Central memory CD4-positive, alpha-beta T cell (primary cell): ENCODE measurements at regions not wholly inside any gene's neighbourhood (a gene's known extent, or its start where the extent isn't known, plus 50 kb on each side); places are given as distances from the start of the nearest gene placed in this dataset.

Experiments used
- DNase-seq: peaks from one replicate; pipeline ENCODE4 v3.0.0; 2022

DNA sequence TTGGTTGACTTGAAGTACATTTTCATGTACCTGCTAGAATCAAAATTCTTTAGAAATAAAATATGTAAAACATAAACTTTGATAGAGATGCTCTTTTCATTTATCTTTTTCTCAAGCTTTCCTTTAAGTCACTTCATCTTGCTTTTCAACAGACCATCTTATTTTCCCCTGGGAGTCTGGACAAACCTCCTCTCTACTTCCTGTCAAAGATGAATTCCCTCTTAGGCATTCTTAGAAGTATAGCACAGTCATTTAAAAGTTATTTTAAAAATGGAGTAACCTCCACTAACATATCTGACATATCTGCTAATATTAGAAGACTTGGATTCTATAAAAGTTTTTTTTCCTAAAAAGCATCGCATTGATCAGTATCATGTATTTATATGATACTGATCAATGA is 84.8 kb upstream of the PAX6 start:
- no peak for DNase-seq

DNA sequence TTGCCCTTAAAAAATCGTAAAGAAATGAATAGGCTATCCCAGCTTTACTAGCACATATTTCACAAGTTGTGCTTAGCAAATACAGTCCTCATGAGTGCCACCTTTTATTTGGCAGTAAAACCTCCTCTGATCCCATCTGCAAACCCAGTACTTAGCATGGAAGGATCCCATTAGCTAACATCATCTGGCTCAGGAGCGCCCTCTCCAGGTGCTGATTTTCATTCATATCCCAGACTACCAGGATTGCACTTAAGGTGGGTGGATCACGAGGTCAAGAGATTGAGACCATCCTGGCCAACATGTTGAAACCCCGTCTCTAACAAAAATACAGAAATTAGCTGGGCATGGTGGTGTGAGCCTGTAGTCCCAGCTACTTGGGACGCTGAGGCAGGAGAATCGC is 76.1 kb upstream of the PAX6 start:
- DNase-seq: no peak

DNA sequence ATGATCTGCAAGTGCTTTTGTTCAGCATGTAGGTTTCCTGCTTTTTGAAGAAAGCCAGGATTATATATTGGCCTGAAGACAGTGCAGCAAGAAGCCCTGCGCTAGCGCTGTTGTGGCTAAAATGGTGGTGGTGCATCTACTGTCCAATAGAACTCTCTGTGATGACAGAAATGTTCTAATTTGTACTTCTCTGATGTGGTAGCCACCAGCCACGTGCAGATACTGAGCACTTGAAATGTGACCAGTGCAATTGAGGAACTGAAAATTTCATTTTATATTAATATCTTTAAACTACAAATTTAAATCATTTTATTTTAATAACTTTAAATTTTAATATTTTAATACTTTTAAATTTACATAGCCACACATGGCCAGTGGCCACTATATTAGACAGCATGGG is 73.0 kb upstream of the PAX6 start:
- DNase-seq: no peak

DNA sequence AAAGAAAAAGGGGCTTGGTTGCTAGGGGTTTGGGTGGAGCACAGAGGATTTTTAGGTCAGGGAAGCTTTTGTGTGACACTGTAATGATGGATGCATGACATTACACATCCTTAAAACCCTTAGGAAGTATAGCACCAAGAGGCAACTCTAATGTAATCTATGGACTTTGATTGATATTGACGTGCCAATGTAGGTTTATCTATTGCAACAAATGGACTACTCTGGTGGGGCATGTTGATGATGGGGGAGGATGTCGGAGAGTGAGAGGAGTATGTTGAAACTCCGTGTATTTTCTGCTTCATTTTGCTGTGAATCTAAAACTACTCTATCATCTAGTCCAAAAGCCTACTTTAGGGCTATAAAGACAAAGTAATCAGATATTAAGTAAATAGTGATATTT is 72.3 kb upstream of the PAX6 start:
- no peak for DNase-seq

DNA sequence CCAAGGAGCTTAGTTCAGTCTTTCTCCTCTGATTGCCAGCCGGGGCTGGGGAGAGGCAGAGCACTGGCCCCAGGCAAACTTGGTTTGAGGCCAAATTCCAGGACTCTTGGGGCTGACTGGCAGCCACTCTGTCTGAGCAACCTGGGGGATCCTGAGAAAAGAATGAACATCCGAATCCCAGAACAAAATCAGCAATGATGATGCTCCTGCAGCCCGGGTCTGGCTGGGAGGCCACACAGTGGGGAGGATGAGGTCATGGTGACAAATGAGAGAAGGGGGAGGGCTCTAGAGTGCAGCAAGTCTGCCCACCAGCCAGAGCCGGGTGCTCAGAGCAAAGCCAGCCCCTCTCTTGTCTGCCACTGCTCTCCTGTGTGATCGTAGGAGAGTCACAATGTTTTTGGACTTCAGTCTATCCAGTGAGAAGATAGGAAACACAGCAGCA is 71.8 kb upstream of the PAX6 start:
- DNase-seq: no peak

DNA sequence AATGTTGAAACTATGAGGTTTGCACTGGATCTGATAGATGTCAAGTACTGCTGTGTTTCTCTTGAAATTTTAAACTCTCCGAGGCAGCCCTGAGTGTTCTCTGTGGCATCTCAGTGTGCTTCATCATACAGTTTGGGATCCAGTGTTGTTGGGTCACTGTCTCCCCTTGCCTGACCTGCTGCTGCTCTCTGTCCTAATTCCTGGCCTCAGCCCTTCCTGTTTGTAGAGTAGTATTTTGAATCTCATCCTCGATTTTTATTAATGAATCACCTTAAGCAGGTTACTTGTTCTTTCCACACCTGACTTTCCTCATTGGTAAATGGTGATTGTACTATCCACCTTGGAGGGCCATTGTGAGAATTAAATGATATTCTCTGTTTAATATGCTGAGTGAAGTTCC is 70.7 kb upstream of the PAX6 start:
- no peak for DNase-seq

DNA sequence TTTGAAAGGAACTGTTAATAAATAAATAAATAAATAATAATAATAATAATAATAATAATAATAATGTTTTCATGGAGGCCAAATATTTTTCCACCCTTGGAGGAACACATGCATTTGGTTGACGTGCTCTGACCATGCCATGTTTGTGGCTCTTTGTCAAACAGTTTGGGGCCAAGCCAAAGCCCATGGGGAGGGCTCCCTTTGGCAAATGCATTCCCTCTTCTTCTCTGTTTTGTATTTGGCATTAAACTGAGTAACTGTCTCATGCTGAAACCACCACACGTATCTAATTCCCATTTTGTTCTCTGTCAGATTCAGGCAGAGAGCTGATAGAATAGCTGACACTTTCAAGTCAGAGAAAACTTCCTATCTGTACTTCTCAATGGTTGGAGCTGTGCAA is 68.6 kb upstream of the PAX6 start:
- DNase-seq: no peak

DNA sequence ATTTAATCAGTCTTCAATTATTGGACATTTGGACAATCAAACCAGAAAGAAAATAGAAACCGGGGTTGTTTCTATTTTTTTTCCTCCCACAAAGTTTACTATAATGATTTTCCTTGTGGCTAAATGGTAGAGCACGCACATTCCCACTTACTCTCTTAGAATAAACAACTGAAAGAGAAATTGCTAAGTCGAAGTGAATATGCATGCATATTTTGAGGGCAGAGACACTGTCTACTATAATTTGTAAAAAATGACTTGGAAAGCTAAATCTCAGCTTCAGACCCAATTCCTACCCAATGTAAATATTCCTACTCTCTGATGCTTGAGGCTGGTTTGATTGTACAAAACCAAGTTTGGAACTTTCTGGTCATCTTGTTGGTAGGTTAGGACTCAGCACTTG is 66.7 kb upstream of the PAX6 start:
- no peak for DNase-seq

DNA sequence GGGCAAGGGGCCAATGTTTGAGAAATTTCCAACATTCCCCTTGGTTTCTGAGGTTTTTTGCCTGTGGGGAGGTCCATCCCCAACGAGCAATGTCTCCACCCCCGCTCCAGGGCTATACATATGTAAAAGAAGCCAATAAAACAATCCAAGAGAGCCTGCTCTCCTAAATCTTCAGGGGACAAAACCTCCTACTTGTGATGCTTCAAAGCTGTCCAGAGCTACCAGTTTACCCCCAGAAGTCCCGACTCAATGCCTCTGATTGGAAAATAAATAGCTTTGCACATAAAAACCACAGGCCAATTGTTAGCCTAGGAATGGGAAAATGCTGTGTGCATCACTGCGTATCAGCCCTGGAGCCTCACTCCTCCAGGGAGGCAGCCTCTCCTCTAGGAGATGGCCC is 66.0 kb upstream of the PAX6 start:
- no peak for DNase-seq

DNA sequence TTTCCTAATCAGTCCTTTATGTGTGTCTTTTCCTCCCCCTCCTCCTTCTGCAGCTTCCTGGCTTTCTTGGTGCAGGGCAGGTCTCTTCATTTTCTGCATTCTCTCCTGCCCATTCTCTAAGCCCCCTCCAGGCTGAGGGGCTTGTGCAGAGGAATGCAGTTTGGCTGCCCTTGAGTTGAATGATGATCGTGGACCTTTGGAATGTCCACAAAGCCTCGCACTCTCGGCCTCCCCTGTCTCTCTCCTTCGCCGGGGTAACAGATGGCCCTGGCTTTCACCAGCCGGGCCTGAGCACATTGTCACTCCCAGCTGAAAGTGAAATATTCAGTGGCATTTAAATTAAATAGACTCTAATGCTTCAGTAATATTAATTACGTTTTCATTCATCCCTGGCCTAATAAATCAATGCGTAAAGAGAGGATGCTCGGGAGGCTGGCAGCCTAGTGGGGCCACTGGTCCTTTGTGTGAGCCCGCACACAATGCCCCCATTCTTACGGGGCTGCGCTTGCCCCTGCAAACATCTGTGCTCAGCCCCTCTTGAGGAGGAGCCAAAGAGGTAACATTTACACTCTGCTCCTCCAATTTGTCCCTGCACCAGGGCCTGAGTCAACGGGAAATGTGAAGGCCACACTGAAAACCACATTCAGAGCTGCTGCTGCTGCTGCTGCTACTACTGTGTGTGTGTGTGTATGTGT is 64.9 kb upstream of the PAX6 start:
- no peak for DNase-seq

DNA sequence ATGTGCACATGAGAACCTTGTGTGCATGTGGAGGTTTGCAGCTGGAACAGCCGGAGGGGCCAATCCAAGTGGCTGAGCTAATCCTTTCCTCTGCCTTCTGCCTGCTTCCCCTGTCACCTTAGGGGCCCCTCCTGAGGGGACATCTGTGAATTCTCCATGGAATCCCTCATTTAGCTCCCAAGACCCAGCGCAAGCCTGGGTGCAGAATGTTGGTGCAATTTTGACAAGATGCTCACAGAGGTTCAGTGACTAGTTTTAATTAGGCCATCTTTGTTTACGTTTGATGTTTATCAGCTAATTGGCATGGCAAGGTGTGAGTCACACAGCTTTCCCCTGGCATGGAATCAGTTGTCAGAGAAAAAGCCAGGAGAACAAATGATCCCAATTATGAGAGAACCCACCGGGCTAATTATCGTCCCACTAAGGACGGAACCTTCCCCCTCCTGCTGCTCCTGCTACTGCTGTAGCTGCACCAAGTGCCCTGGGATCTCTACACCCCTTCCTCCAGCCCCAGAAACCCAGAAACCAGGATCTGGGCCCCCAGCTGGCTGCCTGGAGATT is 63.6 kb upstream of the PAX6 start:
- DNase-seq: no peak

DNA sequence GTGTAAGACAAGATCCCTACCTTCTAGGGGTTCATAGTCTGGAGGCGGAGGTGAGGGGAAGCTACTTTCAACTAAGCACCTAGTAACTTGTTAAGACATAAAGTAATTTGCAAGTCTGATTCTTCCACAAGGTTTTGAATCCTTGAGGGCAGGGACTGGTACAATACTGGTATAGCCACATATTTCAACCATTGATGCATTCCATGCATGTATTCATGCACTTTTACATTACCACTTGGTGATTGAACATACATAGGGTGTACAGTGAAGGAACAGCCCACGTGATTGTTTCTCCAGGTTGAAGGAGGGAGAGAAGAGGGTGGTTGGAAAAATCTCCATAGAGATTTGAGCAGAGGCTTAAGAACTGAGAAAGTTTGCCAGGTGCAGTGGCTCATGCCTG is 62.0 kb upstream of the PAX6 start:
- no peak for DNase-seq

DNA sequence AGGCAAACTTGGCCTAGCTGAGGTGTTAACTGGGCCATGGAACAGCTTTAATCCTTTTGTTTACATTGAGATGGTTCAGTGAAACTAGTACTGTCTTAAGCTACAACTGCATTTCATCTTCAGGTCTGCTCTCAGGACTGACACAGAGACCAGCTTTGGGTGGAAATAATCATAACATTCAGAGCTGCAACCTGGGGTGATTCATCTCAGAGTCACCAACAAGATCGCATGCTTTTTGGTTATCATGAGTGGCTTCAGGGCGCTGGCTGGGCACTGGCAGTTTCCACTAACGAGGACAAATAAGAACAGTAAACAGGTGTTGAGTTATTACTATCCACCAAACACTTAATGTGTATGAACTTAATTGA is 60.9 kb upstream of the PAX6 start:
- DNase-seq: no peak

DNA sequence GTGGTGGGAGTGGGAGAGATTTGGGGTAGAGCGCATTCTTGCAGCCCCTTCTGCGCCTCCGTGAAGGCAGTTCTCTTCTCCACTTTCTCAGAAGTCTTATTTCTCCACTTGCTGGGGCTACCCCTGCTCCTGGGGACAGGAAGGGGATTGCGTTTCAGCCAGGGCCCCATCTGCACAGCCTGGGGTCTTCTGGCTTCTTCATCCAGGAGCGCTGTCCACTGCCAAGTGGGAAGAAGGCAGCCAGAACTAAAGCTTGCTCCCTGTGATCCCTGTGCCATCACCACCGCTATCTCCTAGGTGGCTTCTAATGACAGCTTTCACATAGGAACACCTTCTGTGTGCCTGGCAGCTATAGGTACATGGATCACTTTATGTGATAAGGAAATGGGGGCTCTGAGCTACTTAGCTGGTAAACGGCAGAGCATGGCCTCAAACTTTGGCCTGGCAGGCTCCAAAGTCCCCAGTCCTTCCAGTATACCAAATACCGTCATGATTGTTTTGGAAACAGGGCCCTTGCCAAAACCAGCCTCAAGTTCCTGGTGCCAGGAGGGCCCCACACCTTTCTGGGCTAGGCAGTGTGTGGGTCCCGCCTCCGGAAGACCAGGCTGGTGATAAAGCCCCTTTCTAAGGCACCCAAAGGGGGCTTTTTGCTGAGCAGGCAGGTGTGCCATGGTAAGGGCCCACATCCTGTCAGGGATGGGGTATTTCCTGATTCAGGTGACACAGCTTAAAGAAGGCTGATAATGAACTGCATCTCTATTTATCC is 60.4 kb upstream of the PAX6 start:
- no peak for DNase-seq

DNA sequence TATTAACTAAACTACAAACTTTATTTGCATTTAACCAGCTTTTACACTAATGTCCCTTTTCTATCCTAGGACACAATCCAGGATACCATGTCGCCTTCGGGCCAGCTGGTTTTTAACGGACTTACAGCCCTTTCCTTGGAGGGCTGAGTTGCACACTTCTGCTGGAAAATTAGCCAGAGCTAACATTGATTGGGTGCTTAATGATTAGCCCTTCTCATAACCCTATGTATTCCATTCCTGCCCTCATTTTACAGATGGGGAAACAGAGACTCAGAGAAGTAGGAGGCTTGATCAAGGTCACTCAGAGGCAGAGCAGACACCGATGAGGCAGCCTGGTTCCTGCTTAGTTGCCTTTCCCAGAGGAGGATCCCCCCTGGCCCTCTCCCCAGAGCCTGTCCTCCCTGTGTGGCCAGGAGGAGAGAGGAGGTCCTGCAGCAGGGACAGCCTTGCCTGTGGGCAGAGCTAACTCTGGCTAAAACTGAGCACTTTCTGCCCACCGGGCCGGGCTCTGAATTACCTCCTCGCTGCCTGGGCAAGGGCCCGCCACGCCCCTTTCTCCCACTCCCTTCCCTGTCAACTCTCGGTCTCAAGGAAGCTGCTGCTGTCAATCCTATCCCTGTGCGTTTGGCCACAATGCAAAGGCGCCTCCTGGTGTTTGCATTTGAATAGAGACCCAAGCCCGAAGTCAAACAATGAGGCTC is 59.6 kb upstream of the PAX6 start:
- peak; percentile 2 for DNase-seq

DNA sequence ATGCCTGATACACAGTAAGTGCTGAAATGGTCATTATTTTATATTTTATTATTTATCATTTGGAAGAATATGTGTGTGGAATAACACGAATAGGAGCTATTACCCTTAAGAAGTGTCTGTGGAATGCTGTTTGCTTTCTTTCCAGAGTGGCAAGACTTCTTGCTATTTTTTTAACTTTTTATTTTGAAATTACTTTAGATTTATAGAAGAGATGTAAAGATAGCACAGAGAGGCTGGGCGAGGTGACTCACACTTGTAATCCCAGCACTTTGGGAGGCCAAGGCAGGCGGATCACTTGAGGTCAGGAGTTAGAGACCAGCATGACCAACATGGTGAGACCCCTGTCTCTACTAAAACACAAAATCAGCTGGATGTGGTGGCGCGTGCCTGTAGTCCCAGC is 58.9 kb upstream of the PAX6 start:
- no peak for DNase-seq

DNA sequence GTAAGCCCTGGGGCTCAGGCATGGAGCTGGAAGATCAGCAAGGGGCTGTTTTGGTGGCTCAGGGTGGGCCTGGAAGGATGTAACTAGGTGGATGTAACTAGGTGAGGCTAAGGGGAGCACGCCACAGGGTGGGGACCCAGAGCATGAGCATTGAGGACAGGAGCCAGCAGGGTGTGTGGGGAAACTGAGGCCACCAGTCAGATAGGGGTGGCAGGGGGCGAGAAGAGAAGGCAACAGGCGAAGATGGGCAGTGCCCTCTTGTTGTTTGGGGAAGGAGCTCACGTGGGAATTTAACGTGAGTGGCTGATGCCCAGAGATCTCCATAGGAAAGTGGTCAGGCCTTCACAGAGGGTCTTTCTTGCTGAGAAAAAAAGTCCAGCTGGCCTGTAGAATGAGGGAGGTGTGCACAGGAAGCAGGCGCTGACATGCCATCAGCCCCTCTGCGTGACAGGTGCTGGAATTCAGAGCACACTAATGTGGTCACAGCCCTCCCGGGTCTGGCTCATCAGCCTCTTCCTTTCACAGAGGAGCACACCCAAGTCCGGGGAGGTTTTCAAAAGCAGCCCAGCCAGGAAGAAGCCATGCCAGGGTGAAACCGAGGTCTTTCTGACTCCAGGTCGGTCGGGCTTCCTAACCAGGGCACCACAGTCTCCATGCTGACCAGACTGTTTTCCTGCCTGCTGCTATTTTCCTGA is 54.6 kb upstream of the PAX6 start:
- no peak for DNase-seq

DNA sequence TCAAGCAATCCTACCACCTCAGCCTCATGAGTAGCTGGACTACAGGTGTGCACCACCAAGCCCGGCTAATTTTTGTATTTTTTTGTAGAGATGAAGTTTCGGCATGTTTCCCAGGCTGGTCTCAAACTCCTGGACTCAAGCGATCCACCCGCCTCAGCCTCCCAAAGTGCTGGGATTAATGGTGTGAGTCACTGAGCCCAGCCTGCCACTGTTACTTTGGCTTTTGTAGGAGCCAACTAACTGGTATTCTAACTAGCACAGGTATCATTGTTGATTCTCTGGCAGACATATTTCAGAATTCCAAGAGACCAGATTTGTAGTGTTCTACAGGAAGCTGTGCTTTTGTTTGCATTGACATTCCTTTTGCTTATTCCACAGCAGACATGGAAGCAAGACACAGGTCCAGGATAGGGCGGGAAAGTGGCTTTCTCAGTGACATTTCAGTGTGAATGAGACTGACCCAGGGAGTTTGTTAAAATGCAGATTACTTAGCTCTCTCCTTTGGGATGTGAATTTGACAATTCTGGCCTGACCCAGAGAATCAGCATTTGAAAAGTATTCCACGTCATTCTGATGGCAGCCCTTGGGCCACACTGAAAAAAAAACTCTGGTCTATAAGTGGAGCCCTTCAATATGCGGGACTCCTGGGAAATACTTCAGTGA is 52.2 kb upstream of the PAX6 start:
- DNase-seq: no peak

DNA sequence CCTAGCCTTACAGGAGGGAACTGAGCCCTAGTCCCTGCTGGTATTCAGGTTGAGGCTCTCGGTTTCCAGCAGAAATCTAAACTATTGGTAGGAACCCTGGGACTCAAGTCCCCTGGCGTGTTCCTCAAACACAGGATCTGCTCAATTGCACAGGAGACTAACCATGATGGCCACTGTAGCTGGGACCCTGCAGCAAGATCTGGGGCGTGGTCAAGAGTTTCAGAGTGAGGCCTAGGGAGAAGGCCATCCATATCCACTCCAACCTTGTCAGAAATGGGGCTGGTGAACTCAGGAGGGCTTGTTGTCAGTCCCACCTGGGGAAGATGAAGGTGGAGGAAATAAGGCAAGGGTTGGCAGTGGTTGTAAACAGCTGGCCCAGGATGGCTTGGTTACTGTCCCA is 49.9 kb upstream of the PAX6 start:
- DNase-seq: no peak
